A549 (cell line): ENCODE measurements at regions not wholly inside any gene's neighbourhood (a gene's known extent, or its start where the extent isn't known, plus 50 kb on each side); places are given as distances from the start of the nearest gene placed in this dataset.

Experiments used
- MAFK ChIP-seq: fragments of 450-650 bp; IDR thresholded peaks from 2 replicates; pipeline ENCODE4 v1.6.1; 2014; ENCODE audit not compliant: partially characterized antibody
- ZSCAN20 ChIP-seq: fragments of 250-450 bp; sonication (Bioruptor Pico); IDR thresholded peaks from 2 replicates; pipeline ENCODE4 v1.8.0; 2022; ENCODE audit warnings: mild to moderate bottlenecking, moderate library complexity
- TF ChIP-seq, protein P1 (sequence below): fragments of >200 bp; sonication (Bioruptor Twin); formaldehyde crosslinking; IDR thresholded peaks from 3 replicates; pipeline ENCODE4 v1.5.1; 2016

DNA sequence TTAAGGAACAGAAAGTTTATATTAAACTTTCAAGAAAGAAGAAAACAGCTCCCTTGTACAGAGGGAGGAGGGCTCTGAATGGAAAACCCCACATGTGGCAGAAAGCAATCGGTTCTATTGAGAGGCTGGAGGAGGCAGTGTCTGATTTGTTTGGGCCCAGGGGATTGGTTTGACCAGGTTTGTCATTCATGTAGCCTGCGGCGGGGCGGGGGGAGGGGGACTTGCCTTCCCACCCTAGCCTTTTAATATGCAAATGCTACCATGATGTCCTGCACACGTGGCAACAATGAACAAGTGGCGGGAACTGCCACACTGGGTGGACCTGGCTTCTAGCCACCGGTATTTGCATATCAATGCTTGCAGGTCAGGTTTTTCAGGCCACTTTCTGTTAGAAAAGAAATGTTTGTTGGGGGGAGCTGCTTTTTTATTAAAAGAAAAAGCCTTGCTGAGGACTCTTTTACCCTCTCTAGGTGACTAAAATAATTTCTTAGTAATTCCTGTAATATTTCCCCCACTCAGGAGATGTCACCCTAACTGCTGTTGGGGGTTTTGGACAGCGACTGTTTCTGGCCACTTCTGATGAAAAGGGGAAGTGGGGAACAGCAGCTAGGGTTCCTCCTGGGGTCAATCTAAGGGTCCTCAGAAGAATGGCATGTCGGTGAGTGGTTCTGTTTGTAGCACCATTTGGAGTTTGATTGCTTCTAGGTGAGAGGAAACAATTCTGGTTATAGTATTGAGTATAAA lies 691.2 kb downstream of the TBL1XR1 start:
- no peak for TF ChIP-seq MAFK
- TF ChIP-seq, protein P1, sequence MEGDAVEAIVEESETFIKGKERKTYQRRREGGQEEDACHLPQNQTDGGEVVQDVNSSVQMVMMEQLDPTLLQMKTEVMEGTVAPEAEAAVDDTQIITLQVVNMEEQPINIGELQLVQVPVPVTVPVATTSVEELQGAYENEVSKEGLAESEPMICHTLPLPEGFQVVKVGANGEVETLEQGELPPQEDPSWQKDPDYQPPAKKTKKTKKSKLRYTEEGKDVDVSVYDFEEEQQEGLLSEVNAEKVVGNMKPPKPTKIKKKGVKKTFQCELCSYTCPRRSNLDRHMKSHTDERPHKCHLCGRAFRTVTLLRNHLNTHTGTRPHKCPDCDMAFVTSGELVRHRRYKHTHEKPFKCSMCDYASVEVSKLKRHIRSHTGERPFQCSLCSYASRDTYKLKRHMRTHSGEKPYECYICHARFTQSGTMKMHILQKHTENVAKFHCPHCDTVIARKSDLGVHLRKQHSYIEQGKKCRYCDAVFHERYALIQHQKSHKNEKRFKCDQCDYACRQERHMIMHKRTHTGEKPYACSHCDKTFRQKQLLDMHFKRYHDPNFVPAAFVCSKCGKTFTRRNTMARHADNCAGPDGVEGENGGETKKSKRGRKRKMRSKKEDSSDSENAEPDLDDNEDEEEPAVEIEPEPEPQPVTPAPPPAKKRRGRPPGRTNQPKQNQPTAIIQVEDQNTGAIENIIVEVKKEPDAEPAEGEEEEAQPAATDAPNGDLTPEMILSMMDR: no peak
- TF ChIP-seq ZSCAN20 (CRISPR knock-in tag): no peak
